Fibroblast of pulmonary artery (primary cell): ENCODE measurements at regions not wholly inside any gene's neighbourhood (a gene's known extent, or its start where the extent isn't known, plus 50 kb on each side); places are given as distances from the start of the nearest gene placed in this dataset.
"Not testable (repeated sequence)": the region's sequence is repeated elsewhere in the genome, so short reads cannot be mapped to it uniquely, and the experiment has no call there.

ENCODE experiments used
- DNase-seq: peaks from one replicate; pipeline ENCODE4 v3.0.0-alpha.2; 2010; ENCODE audit warnings: low read depth
- H3K4me3 ChIP-seq: replicated peaks from 2 replicates; pipeline ENCODE4 v1.5.1; 2011; ENCODE audit warnings: low read depth, mild to moderate bottlenecking, control low read depth, low read length, moderate library complexity
- CTCF ChIP-seq: IDR thresholded peaks from 2 replicates; pipeline ENCODE4 v1.5.1; 2011; ENCODE audit warnings: mild to moderate bottlenecking, control low read depth, low read length, inconsistent platforms; ENCODE audit errors: missing control alignments

DNA sequence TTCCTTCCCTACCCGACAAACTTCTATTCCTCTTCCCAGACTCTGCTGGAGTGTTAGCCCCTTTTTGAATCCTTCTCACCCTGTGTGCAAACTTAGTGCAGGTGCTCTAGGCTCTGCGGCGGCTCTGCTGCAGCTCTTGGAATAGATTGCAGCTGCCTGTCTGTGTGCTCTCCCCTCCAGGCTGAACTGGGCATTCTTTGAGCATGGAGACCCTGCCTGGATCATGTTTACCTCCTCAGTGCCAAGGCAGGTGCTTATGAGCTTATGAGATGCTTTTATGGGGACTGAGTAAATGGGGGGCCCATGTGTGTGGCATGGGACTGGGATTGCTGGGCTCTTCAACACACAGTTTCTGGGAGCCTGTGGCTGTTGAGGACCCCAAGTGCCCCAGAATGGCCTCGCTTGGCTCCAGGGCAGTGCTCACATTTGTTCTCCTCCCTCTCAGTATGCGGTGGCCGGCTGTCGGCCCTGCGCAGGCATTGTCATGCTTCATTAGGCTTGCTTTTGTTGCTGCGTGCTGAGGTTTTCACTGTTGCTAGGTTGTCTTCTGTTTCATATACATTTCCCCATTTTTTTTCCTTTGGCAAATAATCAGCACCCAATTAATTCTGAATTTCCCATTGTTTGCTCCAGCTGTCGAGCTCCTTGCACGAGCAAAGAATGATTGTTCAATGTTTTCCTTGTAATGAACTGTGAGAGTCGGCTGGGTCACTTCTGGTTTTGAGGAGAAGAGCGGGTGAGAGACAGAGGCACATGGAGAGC lies 185.5 kb upstream of the NLRP1 start:
- H3K4me3 ChIP-seq: no peak overlapping the region
- DNase-seq: no peak
- no peak for TF ChIP-seq CTCF

DNA sequence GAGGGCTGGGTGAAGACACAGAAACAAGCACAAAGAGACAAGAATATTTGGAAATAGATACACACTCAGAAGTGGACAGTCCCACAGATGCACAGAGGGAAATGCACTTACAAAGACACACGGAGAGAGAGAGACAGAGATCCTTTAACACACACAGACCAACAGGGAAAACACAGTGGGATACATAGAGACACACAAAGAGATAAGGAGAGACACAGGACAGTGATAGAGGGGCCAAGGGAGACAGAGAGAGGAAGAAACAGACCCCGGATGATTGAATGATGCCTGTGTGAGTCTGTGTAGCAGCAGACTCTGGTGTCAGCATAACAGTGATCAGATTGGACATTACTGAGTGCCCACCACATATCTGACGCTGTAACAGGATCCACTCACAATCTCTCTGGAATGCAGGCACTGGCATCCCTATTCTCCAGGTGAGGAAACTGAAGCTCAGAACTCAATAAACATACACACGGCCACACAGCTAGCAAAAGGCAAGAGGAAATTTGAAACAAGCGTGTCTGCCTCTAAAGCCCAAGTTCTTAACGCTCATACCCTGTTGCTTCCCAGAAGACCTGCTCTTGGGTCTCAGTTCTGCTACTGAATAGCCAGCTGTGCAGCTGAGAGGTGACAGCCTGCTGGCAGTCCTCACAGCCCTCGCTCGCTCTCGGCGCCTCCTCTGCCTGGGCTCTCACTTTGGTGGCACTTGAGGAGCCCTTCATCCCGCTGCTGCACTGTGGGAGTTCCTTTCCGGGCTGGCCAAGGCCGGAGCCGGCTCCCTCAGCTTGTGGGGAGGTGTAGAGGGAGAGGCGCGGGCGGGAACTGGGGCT lies 186.3 kb upstream of the NLRP1 start:
- no peak for TF ChIP-seq CTCF
- no peak for DNase-seq
- no peak overlapping the region for H3K4me3 ChIP-seq

DNA sequence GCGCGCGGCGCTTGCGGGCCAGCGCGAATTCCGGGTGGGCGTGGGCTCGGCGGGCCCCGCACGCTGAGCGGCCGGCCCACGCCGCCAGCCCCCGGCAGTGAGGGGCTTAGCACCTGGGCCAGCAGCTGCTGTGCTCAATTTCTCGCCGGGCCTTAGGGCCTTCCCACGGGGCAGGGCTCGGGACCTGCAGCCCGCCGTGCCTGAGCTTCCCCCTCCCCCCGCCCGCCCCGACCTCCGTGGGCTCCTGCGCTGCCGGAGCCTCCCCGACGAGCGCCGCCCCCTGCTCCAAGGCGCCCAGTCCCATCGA lies 186.9 kb upstream of the NLRP1 start:
- not testable (repeated sequence) for DNase-seq, H3K4me3 ChIP-seq

DNA sequence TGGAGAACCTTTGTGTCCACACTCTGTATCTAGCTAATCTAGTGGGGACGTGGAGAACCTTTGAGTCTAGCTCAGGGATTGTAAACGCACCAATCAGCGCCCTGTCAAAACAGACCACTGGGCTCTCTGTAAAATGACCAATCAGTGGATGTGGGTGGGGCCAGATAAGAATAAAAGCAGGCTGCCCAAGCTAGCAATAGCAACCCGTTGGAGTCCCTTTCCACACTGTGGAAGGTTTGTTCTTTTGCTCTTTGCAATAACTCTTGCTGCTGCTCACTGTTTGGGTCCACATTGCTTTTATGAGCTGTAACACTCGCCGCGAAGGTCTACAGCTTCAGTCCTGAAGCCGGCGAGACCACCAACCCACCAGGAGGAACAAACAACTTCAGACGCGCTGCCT lies 187.7 kb upstream of the NLRP1 start:
- DNase-seq, H3K4me3 ChIP-seq: not testable (repeated sequence)

DNA sequence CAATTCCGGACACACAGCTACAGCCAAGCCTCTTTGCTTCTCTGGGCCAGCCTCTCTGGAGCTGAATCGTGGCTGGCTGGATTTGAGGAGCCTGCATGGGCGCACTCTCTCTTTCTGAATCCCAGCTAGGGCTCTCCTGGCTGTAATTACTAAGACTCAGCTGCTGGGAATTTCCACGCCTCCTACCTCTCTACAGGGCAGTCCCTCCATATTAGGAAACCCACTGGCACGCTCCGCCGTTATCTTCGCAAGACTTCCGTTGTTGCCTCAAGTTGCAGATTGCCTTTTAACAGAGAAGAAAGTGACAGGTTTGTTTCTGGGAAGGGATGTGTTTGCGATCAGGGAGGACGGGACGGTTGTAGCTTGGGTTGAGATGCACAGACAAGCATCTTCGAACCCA lies 188.4 kb upstream of the NLRP1 start:
- TF ChIP-seq CTCF: no peak
- no peak overlapping the region for H3K4me3 ChIP-seq
- peak; percentile 87 for DNase-seq

GRCh38 chr17:5773816-5774360 lies 189.6 kb upstream of the NLRP1 start:
- no peak overlapping the region for H3K4me3 ChIP-seq
- no peak for DNase-seq
- no peak for TF ChIP-seq CTCF

DNA sequence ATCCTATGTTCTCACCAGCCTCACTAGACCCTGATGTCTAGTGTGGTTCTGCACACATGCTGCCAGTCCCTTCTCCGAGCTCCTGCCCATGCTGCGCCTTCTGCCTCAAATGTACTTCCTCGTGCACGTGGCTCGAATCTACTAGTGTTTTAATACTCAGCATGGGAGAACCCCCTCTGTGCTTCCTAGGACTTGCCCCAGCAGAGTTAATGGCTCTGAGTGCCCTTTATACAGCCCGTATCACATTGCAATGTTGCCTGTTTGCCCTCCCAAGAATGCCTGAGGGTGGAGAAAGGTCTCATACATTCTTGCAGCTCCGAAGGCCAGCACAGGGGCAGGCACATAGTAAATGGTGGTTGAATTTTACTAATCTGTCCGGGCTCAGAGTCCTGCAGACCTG lies 190.8 kb upstream of the NLRP1 start:
- TF ChIP-seq CTCF: no peak
- DNase-seq: no peak
- H3K4me3 ChIP-seq: no peak overlapping the region

DNA sequence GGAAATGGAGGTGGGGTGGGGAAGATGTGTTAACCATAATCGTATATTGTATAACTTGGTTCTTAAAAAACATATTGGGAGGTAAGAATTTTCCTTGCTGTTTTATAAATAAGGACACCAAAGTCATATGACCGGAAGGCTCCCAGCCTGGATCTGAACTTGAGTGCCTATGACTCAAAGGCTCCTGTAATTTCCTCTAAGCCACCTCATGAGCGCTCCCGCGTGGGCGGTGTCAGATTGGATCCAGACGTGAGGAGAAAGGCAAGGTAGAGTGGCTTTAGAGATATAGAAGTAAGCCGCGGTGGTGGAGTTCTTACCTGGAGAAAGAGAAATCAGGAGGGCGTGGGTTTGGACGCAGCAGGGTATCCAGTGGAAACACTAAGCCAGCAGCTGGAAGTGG lies 196.2 kb upstream of the NLRP1 start:
- no peak overlapping the region for H3K4me3 ChIP-seq
- DNase-seq: peak; percentile 48
- peak; percentile 3 for TF ChIP-seq CTCF
